Peyer's patch (tissue), 4 donors: ENCODE measurements at regions not wholly inside any gene's neighbourhood (a gene's known extent, or its start where the extent isn't known, plus 50 kb on each side); places are given as distances from the start of the nearest gene placed in this dataset.

Experiments
- DNase-seq, 3 donors: peaks; one replicate each; pipeline ENCODE4 v3.0.0-alpha.2; 2017 to 2019
- H3K27ac ChIP-seq, 4 donors: fragments of 200-600 bp; sonication (generic); one replicate each; pipeline ENCODE4 v1.5.1; 2016 to 2019
- H3K27me3 ChIP-seq, 2 donors: fragments of 200-600 bp; sonication (generic); one replicate each; pipeline ENCODE4 v1.5.1; 2019
- H3K36me3 ChIP-seq, 3 donors: fragments of 200-600 bp; sonication (generic); one replicate each; pipeline ENCODE4 v1.5.1; 2016 to 2019
- H3K4me1 ChIP-seq, 4 donors: fragments of 200-600 bp; sonication (generic); one replicate each; pipeline ENCODE4 v1.5.1; 2016 to 2019
- H3K4me3 ChIP-seq, 4 donors: fragments of 200-600 bp; sonication (generic); 1 replicate in 3 of 4; 2 replicates in 1 of 4; pipeline ENCODE4 v1.5.1; 2016 to 2019; ENCODE audit warnings: mild to moderate bottlenecking in 1 of 4
- H3K9me3 ChIP-seq, 4 donors: fragments of 200-600 bp; sonication (generic); one replicate each; pipeline ENCODE4 v1.5.1; 2016 to 2019; ENCODE audit warnings: mild to moderate bottlenecking in 1 of 4
- CTCF ChIP-seq, 6 experiments: fragments of 450-650 bp in 4 of 6; fragments of 200-600 bp in 2 of 6; sonication (generic) in 1 of 6; IDR thresholded peaks; one replicate each; pipeline ENCODE4 v1.5.1; 2017 to 2019; ENCODE audit warnings: antibody characterized with exemption in 6 of 6, mild to moderate bottlenecking in 3 of 6, moderate library complexity in 1 of 6
- POLR2A ChIP-seq, 2 donors: fragments of 450-650 bp; IDR thresholded peaks; one replicate each; pipeline ENCODE4 v1.5.1; 2017; ENCODE audit warnings: antibody characterized with exemption in 2 of 2, mild to moderate bottlenecking in 2 of 2, moderate library complexity in 2 of 2

GRCh38 chr18:24817587-24818371 is 357.3 kb downstream of the HRH4 start:
- Histone ChIP-seq H3K4me1 (no peaks in the 10 kb centered on the region), H3K4me3 (no peak overlapping the region), H3K27me3 (no peaks in the 10 kb centered on the region), H3K27ac (no peak overlapping the region), H3K36me3 (no peaks in the 10 kb centered on the region), H3K9me3 (no peaks in the 10 kb centered on the region)
- TF ChIP-seq POLR2A (IDR thresholded peaks at IDR 0.05) (no peak), CTCF (IDR thresholded peaks at IDR 0.05) (no peak)
- no peak for DNase-seq

GRCh38 chr18:24818441-24818840 is 358.0 kb downstream of the HRH4 start:
- Histone ChIP-seq H3K4me3 (no peak overlapping the region), H3K27ac (no peak overlapping the region), H3K36me3 (no peaks in the 10 kb centered on the region), H3K27me3 (no peaks in the 10 kb centered on the region), H3K4me1 (no peaks in the 10 kb centered on the region), H3K9me3 (no peaks in the 10 kb centered on the region)
- no peak for DNase-seq
- TF ChIP-seq POLR2A (IDR thresholded peaks at IDR 0.05): no peak
- no peak for TF ChIP-seq CTCF (IDR thresholded peaks at IDR 0.05)

- Histone ChIP-seq H3K4me1 (no peaks in the 10 kb centered on the region), H3K27me3 (no peaks in the 10 kb centered on the region), H3K36me3 (no peaks in the 10 kb centered on the region), H3K4me3 (no peak overlapping the region), H3K27ac (no peak overlapping the region), H3K9me3 (no peaks in the 10 kb centered on the region)
- TF ChIP-seq POLR2A (IDR thresholded peaks at IDR 0.05): no peak
- no peak for TF ChIP-seq CTCF (IDR thresholded peaks at IDR 0.05)
- DNase-seq: no peak
Observed at GRCh38 chr18:24819141-24819890, 358.9 kb downstream of the HRH4 start.

- TF ChIP-seq POLR2A (IDR thresholded peaks at IDR 0.05): no peak
- TF ChIP-seq CTCF (IDR thresholded peaks at IDR 0.05): no peak
- no peaks in the 10 kb centered on the region for H3K9me3 ChIP-seq
- H3K36me3 ChIP-seq: no peaks in the 10 kb centered on the region
- H3K27ac ChIP-seq: no peak overlapping the region
- no peak overlapping the region for H3K4me3 ChIP-seq
- no peak for DNase-seq
- H3K27me3 ChIP-seq: no peaks in the 10 kb centered on the region
- H3K4me1 ChIP-seq: no peaks in the 10 kb centered on the region
Observed at GRCh38 chr18:24825397-24825796, 365.0 kb downstream of the HRH4 start.

GRCh38 chr18:24826605-24827004 is 366.2 kb downstream of the HRH4 start:
- Histone ChIP-seq H3K9me3 (no peaks in the 10 kb centered on the region), H3K36me3 (no peaks in the 10 kb centered on the region)
- DNase-seq: no peak

More at GRCh38 chr18:24826605-24827004, 366.2 kb downstream of the HRH4 start:
- H3K4me3 ChIP-seq: no peak overlapping the region
- TF ChIP-seq CTCF (IDR thresholded peaks at IDR 0.05) (no peak), POLR2A (IDR thresholded peaks at IDR 0.05) (no peak)
- H3K27ac ChIP-seq: no peak overlapping the region
- H3K27me3 ChIP-seq: no peaks in the 10 kb centered on the region
- H3K4me1 ChIP-seq: no peaks in the 10 kb centered on the region
